SJSA1 (cell line): ENCODE measurements at regions not wholly inside any gene's neighbourhood (a gene's known extent, or its start where the extent isn't known, plus 50 kb on each side); places are given as distances from the start of the nearest gene placed in this dataset.
A peak's percentile ranks its signal among the peaks of the same experiment; 100 is the strongest.
"Not testable (repeated sequence)": the region's sequence is repeated elsewhere in the genome, so short reads cannot be mapped to it uniquely, and the experiment has no call there.

Experiments
- DNase-seq, 2 experiments: peaks; one replicate each; pipeline ENCODE4 v3.0.0-alpha.2; 2015 to 2020; ENCODE audit warnings: low spot score in 2 of 2, low read depth in 1 of 2
- H3K27ac ChIP-seq: fragments of 250-450 bp; sonication (Bioruptor Pico); 2 replicates; pipeline ENCODE4 v1.5.1; 2020; ENCODE audit warnings: mild to moderate bottlenecking, moderate library complexity
- H3K27me3 ChIP-seq: fragments of 250-450 bp; sonication (Bioruptor Pico); replicated peaks from 2 replicates; pipeline ENCODE4 v1.5.1; 2020; ENCODE audit warnings: mild to moderate bottlenecking, moderate library complexity
- H3K36me3 ChIP-seq: fragments of 250-450 bp; sonication (Bioruptor Pico); 2 replicates; pipeline ENCODE4 v1.5.1; 2020; ENCODE audit warnings: mild to moderate bottlenecking
- H3K4me1 ChIP-seq: fragments of 250-450 bp; sonication (Bioruptor Pico); replicated peaks from 2 replicates; pipeline ENCODE4 v1.6.1; 2021; ENCODE audit warnings: mild to moderate bottlenecking
- H3K4me3 ChIP-seq: fragments of 250-450 bp; sonication (Bioruptor Pico); 2 replicates; pipeline ENCODE4 v1.5.1; 2020; ENCODE audit warnings: mild to moderate bottlenecking
- H3K9me3 ChIP-seq: fragments of 250-450 bp; sonication (Bioruptor Pico); replicated peaks from 2 replicates; pipeline ENCODE4 v1.5.1; 2020; ENCODE audit warnings: mild to moderate bottlenecking

GRCh38 chrX:115702982-115703381 is 142.0 kb downstream of the PLS3 start:
- Histone ChIP-seq H3K4me3 (no peak overlapping the region), H3K27me3 (no peaks in the 10 kb centered on the region), H3K36me3 (no peaks in the 10 kb centered on the region), H3K27ac (no peak overlapping the region), H3K9me3 (no peaks in the 10 kb centered on the region), H3K4me1 (no peaks in the 10 kb centered on the region)
- no peak for DNase-seq

GRCh38 chrX:115709039-115709438 is 148.1 kb downstream of the PLS3 start:
- Histone ChIP-seq H3K9me3 (no peaks in the 10 kb centered on the region), H3K27ac (no peak overlapping the region), H3K4me3 (no peak overlapping the region), H3K27me3 (no peaks in the 10 kb centered on the region), H3K4me1 (no peaks in the 10 kb centered on the region), H3K36me3 (no peaks in the 10 kb centered on the region)
- DNase-seq: no peak

- H3K4me3 ChIP-seq: no peak overlapping the region
- DNase-seq: no peak
- no peak overlapping the region for H3K27ac ChIP-seq
- H3K4me1 ChIP-seq: no peaks in the 10 kb centered on the region
- no peaks in the 10 kb centered on the region for H3K36me3 ChIP-seq
- no peaks in the 10 kb centered on the region for H3K9me3 ChIP-seq
- H3K27me3 ChIP-seq: no peaks in the 10 kb centered on the region
Measured at GRCh38 chrX:115712484-115712883, 151.5 kb downstream of the PLS3 start.

GRCh38 chrX:115713460-115713859 is 152.5 kb downstream of the PLS3 start:
- H3K27ac ChIP-seq: no peak overlapping the region
- no peaks in the 10 kb centered on the region for H3K36me3 ChIP-seq
- no peak overlapping the region for H3K4me3 ChIP-seq
- no peak for DNase-seq
- H3K9me3 ChIP-seq: no peaks in the 10 kb centered on the region
- H3K4me1 ChIP-seq: no peaks in the 10 kb centered on the region
- no peaks in the 10 kb centered on the region for H3K27me3 ChIP-seq

GRCh38 chrX:115719171-115719570 is 158.2 kb downstream of the PLS3 start:
- H3K4me3 ChIP-seq: no peak overlapping the region
- H3K36me3 ChIP-seq: no peaks in the 10 kb centered on the region
- H3K27ac ChIP-seq: no peak overlapping the region
- no peak for DNase-seq
- H3K27me3 ChIP-seq: no peaks in the 10 kb centered on the region
- no peaks in the 10 kb centered on the region for H3K4me1 ChIP-seq
- no peaks in the 10 kb centered on the region for H3K9me3 ChIP-seq

- H3K4me1 ChIP-seq, H3K36me3 ChIP-seq, H3K4me3 ChIP-seq, H3K27me3 ChIP-seq, H3K27ac ChIP-seq, H3K9me3 ChIP-seq, DNase-seq: not testable (repeated sequence)
Measured at GRCh38 chrX:115722724-115723433, 161.9 kb downstream of the PLS3 start.

GRCh38 chrX:115725370-115725769 is 164.4 kb downstream of the PLS3 start:
- H3K9me3 ChIP-seq, H3K4me3 ChIP-seq, H3K36me3 ChIP-seq, DNase-seq, H3K27me3 ChIP-seq, H3K4me1 ChIP-seq, H3K27ac ChIP-seq: not testable (repeated sequence)

GRCh38 chrX:115727792-115728732 is 167.1 kb downstream of the PLS3 start:
- peak in 1 of 2 experiments; percentile 69 for DNase-seq
- not testable (repeated sequence) for H3K4me3 ChIP-seq, H3K27me3 ChIP-seq, H3K9me3 ChIP-seq, H3K4me1 ChIP-seq, H3K36me3 ChIP-seq, H3K27ac ChIP-seq

GRCh38 chrX:115732530-115732929 is 171.6 kb downstream of the PLS3 start:
- H3K27ac ChIP-seq, H3K4me1 ChIP-seq, H3K4me3 ChIP-seq, H3K27me3 ChIP-seq, H3K36me3 ChIP-seq, DNase-seq, H3K9me3 ChIP-seq: not testable (repeated sequence)

- DNase-seq, H3K4me1 ChIP-seq: not testable (repeated sequence)
Measured at GRCh38 chrX:115735269-115735668, 174.3 kb downstream of the PLS3 start.

More at GRCh38 chrX:115735269-115735668, 174.3 kb downstream of the PLS3 start:
- not testable (repeated sequence) for H3K27me3 ChIP-seq, H3K9me3 ChIP-seq, H3K4me3 ChIP-seq, H3K36me3 ChIP-seq, H3K27ac ChIP-seq
